Spleen (tissue), 11 donors: ENCODE measurements at regions not wholly inside any gene's neighbourhood (a gene's known extent, or its start where the extent isn't known, plus 50 kb on each side); places are given as distances from the start of the nearest gene placed in this dataset.

Experiments used
- DNase-seq: peaks from one replicate; pipeline ENCODE4 v3.0.0-alpha.2; 2020
- H3K27ac ChIP-seq, 8 donors: fragments of 200-600 bp; sonication (generic) in 7 of 8; 1 replicate in 4 of 8; 2 replicates in 4 of 8; pipeline versions ENCODE4 v1.5.0 to v1.8.0; 2016 to 2021; ENCODE audit warnings: inconsistent platforms in 4 of 8, mild to moderate bottlenecking in 4 of 8, moderate library complexity in 1 of 8
- H3K27me3 ChIP-seq, 7 donors: fragments of 200-600 bp; sonication (generic) in 6 of 7; replicated peaks in 1 of 7; 1 replicate in 4 of 7; 2 replicates in 3 of 7; pipeline versions ENCODE4 v1.5.0 to v1.8.0; 2016 to 2021; ENCODE audit warnings: inconsistent platforms in 3 of 7, mild to moderate bottlenecking in 1 of 7
- H3K36me3 ChIP-seq, 6 donors: fragments of 200-600 bp; sonication (generic) in 5 of 6; 1 replicate in 4 of 6; 2 replicates in 2 of 6; pipeline versions ENCODE4 v1.5.0 to v1.8.0; 2016 to 2021; ENCODE audit warnings: inconsistent platforms in 2 of 6
- H3K4me1 ChIP-seq, 6 donors: fragments of 200-600 bp; sonication (generic) in 5 of 6; 1 replicate in 3 of 6; 2 replicates in 3 of 6; pipeline versions ENCODE4 v1.5.0 to v1.8.0; 2016 to 2021; ENCODE audit warnings: inconsistent platforms in 3 of 6
- H3K4me3 ChIP-seq, 8 donors: fragments of 200-600 bp; sonication (generic) in 7 of 8; 1 replicate in 4 of 8; 2 replicates in 4 of 8; pipeline versions ENCODE4 v1.5.0 to v1.8.0; 2016 to 2021; ENCODE audit warnings: inconsistent platforms in 4 of 8, mild to moderate bottlenecking in 4 of 8, moderate library complexity in 2 of 8
- H3K9me3 ChIP-seq, 8 donors: fragments of 200-600 bp; sonication (generic) in 7 of 8; 1 replicate in 4 of 8; 2 replicates in 4 of 8; pipeline versions ENCODE4 v1.5.0 to v1.8.0; 2016 to 2021; ENCODE audit warnings: inconsistent platforms in 4 of 8
- CTCF ChIP-seq, 11 experiments: fragments of 200-600 bp in 7 of 11; fragments of 450-650 bp in 4 of 11; sonication (generic) in 4 of 11; IDR thresholded peaks in 8 of 11; conservative IDR thresholded peaks in 3 of 11; 1 replicate in 7 of 11; 2 replicates in 4 of 11; pipeline versions ENCODE4 v1.4.0 to v1.8.0; 2016 to 2021; ENCODE audit warnings: antibody characterized with exemption in 11 of 11, inconsistent platforms in 4 of 11, mild to moderate bottlenecking in 1 of 11
- POLR2A ChIP-seq, 3 donors: fragments of 450-650 bp; IDR thresholded peaks; one replicate each; pipeline ENCODE4 v1.5.1; 2017; ENCODE audit warnings: antibody characterized with exemption in 3 of 3, mild to moderate bottlenecking in 1 of 3
- POLR2AphosphoS5 ChIP-seq, 3 donors: sonication (generic); formaldehyde crosslinking; IDR thresholded peaks; one replicate each; pipeline ENCODE4 v1.5.1; 2017; ENCODE audit warnings: antibody characterized with exemption in 3 of 3
- WGBS, 5 donors: extraction: QIAGEN DNeasy Blood & Tissue Kit in 3 of 5; methylation state at CpG; one replicate each; pipeline versions ENCODE4 v1.1.5 to v1.1.7; 2013 to 2018; 5-methylcytosine and 5-hydroxymethylcytosine counted together
- intact Hi-C: fragments of 100-400 bp; cut with DNase I; formaldehyde crosslinking; loops from one replicate; pipeline ENCODE4 v1.15.0; 2023; ENCODE audit warnings: low total_unique reads
- donor health status: healthy with polysubstance abuse.
- donor health status: DM: no; HTN: no; CAD: no; lungs with moderate emphysema.
- donor health status: DM: no; HTN: no; CAD: no.
- donor health status: Bipolar disorder and iron deficiency.
- donor health status: healthy.
- donor health status: DM: no; HTN: no; CAD: no.
- donor health status: DM: yes; HTN: yes; CAD: no.

GRCh38 chr3:16831846-16832245 lies 52.9 kb upstream of the PLCL2 start:
- no peaks in the 10 kb centered on the region for H3K36me3 ChIP-seq
- no peak overlapping the region for H3K27ac ChIP-seq
- no peaks in the 10 kb centered on the region for H3K4me1 ChIP-seq
- no peak for DNase-seq
- intact Hi-C loops: no loop called here
- TF ChIP-seq POLR2AphosphoS5 (IDR thresholded peaks at IDR 0.05): no peak
- TF ChIP-seq CTCF (IDR thresholded peaks at IDR 0.05 in 8 of 11, conservative IDR thresholded peaks at IDR 0.05 in 3 of 11): no peak
- TF ChIP-seq POLR2A (IDR thresholded peaks at IDR 0.05): no peak
- H3K27me3 ChIP-seq: no peaks in the 10 kb centered on the region
- WGBS, 5 donors: 93 to 96% (median 95%) methylated on average over 4 of the region's 4 CpGs
- H3K4me3 ChIP-seq: no peak overlapping the region
- H3K9me3 ChIP-seq: no peaks in the 10 kb centered on the region

GRCh38 chr3:16834214-16834613 lies 50.5 kb upstream of the PLCL2 start:
- H3K4me3 ChIP-seq: no peak overlapping the region
- intact Hi-C loops: no loop called here
- H3K36me3 ChIP-seq: no peaks in the 10 kb centered on the region
- H3K4me1 ChIP-seq: peaks cover 0 to 18% (median 14%) of the 10 kb centered on the region in 6 donors
- H3K9me3 ChIP-seq: no peaks in the 10 kb centered on the region
- no peak overlapping the region for H3K27ac ChIP-seq
- no peak for DNase-seq
- H3K27me3 ChIP-seq: no peaks in the 10 kb centered on the region
- TF ChIP-seq CTCF (IDR thresholded peaks at IDR 0.05 in 8 of 11, conservative IDR thresholded peaks at IDR 0.05 in 3 of 11) (no peak), POLR2AphosphoS5 (IDR thresholded peaks at IDR 0.05) (no peak), POLR2A (IDR thresholded peaks at IDR 0.05) (no peak)
- WGBS, 5 donors: 82 to 97% (median 89%) methylated on average over 4 of the region's 4 CpGs

- no peaks in the 10 kb centered on the region for H3K9me3 ChIP-seq
- DNase-seq: no peak
- no peak overlapping the region for H3K4me3 ChIP-seq
- no peaks in the 10 kb centered on the region for H3K27me3 ChIP-seq
- H3K4me1 ChIP-seq: peaks cover 0 to 23% (median 14%) of the 10 kb centered on the region in 6 donors
- no peak overlapping the region for H3K27ac ChIP-seq
- TF ChIP-seq CTCF (IDR thresholded peaks at IDR 0.05 in 8 of 11, conservative IDR thresholded peaks at IDR 0.05 in 3 of 11) (no peak), POLR2A (IDR thresholded peaks at IDR 0.05) (no peak), POLR2AphosphoS5 (IDR thresholded peaks at IDR 0.05) (no peak)
- H3K36me3 ChIP-seq: no peaks in the 10 kb centered on the region
- 90 to 98% (median 93%) methylated on average over 2 of the region's 2 CpGs for WGBS, 5 donors
- intact Hi-C loops: no loop called here
These were observed 50.0 kb upstream of the PLCL2 start for GRCh38 chr3:16834753-16835152.
